H1 (cell line): ENCODE measurements at regions not wholly inside any gene's neighbourhood (a gene's known extent, or its start where the extent isn't known, plus 50 kb on each side); places are given as distances from the start of the nearest gene placed in this dataset.

Source experiments
- EZH2 ChIP-seq: fragments of 200-600 bp; sonication (generic); IDR thresholded peaks from 2 replicates; pipeline ENCODE4 v1.7.1; 2012; ENCODE audit warnings: low read depth, mild to moderate bottlenecking, moderate library complexity, low read length, inconsistent platforms; ENCODE audit not compliant: severe bottlenecking
- RFX5 ChIP-seq: IDR thresholded peaks from 2 replicates; pipeline ENCODE4 v1.6.1; 2011; ENCODE audit warnings: low read depth, low read length, improper control_type of control experiment, borderline replicate concordance

DNA sequence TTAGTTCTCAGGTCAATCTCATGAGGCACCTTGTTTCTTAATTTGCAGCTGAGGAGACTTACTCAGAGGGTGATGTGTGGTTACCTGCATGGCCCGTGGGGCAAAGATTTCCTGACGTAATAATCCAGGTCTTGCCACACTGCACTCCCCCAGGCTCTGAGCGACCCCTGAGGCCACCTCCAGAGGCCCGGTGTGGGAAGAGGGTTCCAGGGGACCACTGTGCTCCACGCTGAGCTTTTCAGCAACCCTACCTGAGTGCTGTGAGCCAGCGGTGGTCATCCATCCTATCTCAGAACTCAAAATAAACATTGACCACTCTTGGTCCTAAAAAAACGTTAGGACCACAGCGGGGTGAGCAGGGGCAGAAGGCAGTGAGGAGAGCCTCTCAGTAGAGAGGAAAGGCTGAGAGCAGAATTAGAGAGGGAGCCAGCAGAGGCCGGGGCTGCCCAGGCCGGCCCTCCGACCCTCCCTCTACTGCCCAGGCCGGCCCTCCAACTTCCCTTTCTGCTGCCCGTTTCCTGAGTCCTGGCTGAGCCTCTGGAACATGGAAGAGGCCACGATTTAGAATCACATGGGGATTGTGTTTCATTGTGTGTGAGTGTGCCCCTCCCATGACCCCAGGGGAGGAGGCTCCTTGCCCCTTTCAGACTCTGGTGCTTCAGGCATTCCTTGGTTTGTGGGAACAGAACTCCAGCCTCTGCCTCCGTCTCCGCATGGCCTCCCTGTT lies 188.2 kb upstream of the DIO3 start (continued):
- no peak for TF ChIP-seq RFX5
- no peak for TF ChIP-seq EZH2
